IPS DF 6.9 (cell line): ENCODE measurements at regions not wholly inside any gene's neighbourhood (a gene's known extent, or its start where the extent isn't known, plus 50 kb on each side); places are given as distances from the start of the nearest gene placed in this dataset.

Experiments
- DNase-seq: peaks from one replicate; pipeline ENCODE4 v3.0.0-alpha.2; 2013; ENCODE audit warnings: low read depth, low spot score
- H3K27ac ChIP-seq: one replicate; pipeline ENCODE4 v1.5.1; 2013; ENCODE audit warnings: low read length, control low read depth
- H3K27me3 ChIP-seq: 2 replicates; pipeline ENCODE4 v1.6.1; 2013; ENCODE audit warnings: mild to moderate bottlenecking, low read length; ENCODE audit not compliant: control insufficient read depth, insufficient read depth
- H3K36me3 ChIP-seq: 2 replicates; pipeline ENCODE4 v1.6.1; 2013; ENCODE audit warnings: low read length; ENCODE audit not compliant: control insufficient read depth, insufficient read depth
- H3K4me1 ChIP-seq: 2 replicates; pipeline ENCODE4 v1.6.1; 2013; ENCODE audit warnings: low read length; ENCODE audit not compliant: control insufficient read depth, insufficient read depth
- H3K4me3 ChIP-seq: 2 replicates; pipeline ENCODE4 v1.5.1; 2013; ENCODE audit warnings: mild to moderate bottlenecking, low read length
- H3K9me3 ChIP-seq: 2 replicates; pipeline ENCODE4 v1.6.1; 2013; ENCODE audit warnings: low read length, inconsistent platforms; ENCODE audit not compliant: control insufficient read depth, insufficient read depth
- WGBS: extraction: QIAGEN DNeasy Blood & Tissue Kit; methylation state at CpG from one replicate; pipeline ENCODE4 v1.1.7; 2013; ENCODE audit warnings: mixed read lengths, missing lambda C conversion rate; ENCODE audit not compliant: insufficient read length, insufficient coverage; 5-methylcytosine and 5-hydroxymethylcytosine counted together

GRCh38 chr4:157997296-157997695 lies 175.5 kb downstream of the GASK1B start:
- no peak overlapping the region for H3K4me3 ChIP-seq
- no peaks in the 10 kb centered on the region for H3K4me1 ChIP-seq
- no CpG with 5 or more reads among the region's 1 CpG for WGBS
- no peaks in the 10 kb centered on the region for H3K9me3 ChIP-seq
- DNase-seq: no peak
- H3K36me3 ChIP-seq: no peaks in the 10 kb centered on the region
- H3K27ac ChIP-seq: no peak overlapping the region
- no peaks in the 10 kb centered on the region for H3K27me3 ChIP-seq

GRCh38 chr4:157996061-157997028 lies 176.5 kb downstream of the GASK1B start:
- DNase-seq: no peak
- Histone ChIP-seq H3K36me3 (no peaks in the 10 kb centered on the region), H3K27me3 (no peaks in the 10 kb centered on the region), H3K4me3 (no peak overlapping the region), H3K4me1 (no peaks in the 10 kb centered on the region), H3K27ac (no peak overlapping the region), H3K9me3 (no peaks in the 10 kb centered on the region)
- WGBS: no CpG with 5 or more reads among the region's 6 CpGs

GRCh38 chr4:157994863-157995262 lies 178.0 kb downstream of the GASK1B start:
- no peak for DNase-seq
- WGBS: no CpG with 5 or more reads among the region's 6 CpGs

GRCh38 chr4:157992948-157993839 lies 179.6 kb downstream of the GASK1B start:
- H3K27ac ChIP-seq: no peak overlapping the region
- no peaks in the 10 kb centered on the region for H3K36me3 ChIP-seq
- no peaks in the 10 kb centered on the region for H3K27me3 ChIP-seq
- no peaks in the 10 kb centered on the region for H3K9me3 ChIP-seq
- WGBS: 100% methylated on average over 1 of the region's 4 CpGs
- 0 out of 2 replicates have a peak, but pooled peaks cover 1% of the 10 kb centered on the region for H3K4me1 ChIP-seq
- no peak for DNase-seq
- no peak overlapping the region for H3K4me3 ChIP-seq

More at GRCh38 chr4:157994863-157995262, 178.0 kb downstream of the GASK1B start:
- Histone ChIP-seq H3K4me3 (no peak overlapping the region), H3K27ac (no peak overlapping the region), H3K4me1 (no peaks in the 10 kb centered on the region), H3K27me3 (no peaks in the 10 kb centered on the region), H3K36me3 (no peaks in the 10 kb centered on the region), H3K9me3 (no peaks in the 10 kb centered on the region)

GRCh38 chr4:157992038-157992705 lies 180.7 kb downstream of the GASK1B start:
- no CpG with 5 or more reads among the region's 6 CpGs for WGBS
- Histone ChIP-seq H3K27ac (no peak overlapping the region), H3K9me3 (no peaks in the 10 kb centered on the region), H3K4me3 (no peak overlapping the region), H3K4me1 (0 out of 2 replicates have a peak, but pooled peaks cover 1% of the 10 kb centered on the region), H3K27me3 (no peaks in the 10 kb centered on the region), H3K36me3 (no peaks in the 10 kb centered on the region)
- peak; percentile 31 for DNase-seq

- no peak for DNase-seq
- H3K27me3 ChIP-seq: no peaks in the 10 kb centered on the region
- WGBS: no CpG with 5 or more reads among the region's 2 CpGs
- H3K4me3 ChIP-seq: no peak overlapping the region
- 0 out of 2 replicates have a peak, but pooled peaks cover 1% of the 10 kb centered on the region for H3K4me1 ChIP-seq
- H3K27ac ChIP-seq: no peak overlapping the region
- H3K9me3 ChIP-seq: no peaks in the 10 kb centered on the region
- H3K36me3 ChIP-seq: no peaks in the 10 kb centered on the region
Measured at GRCh38 chr4:157988641-157989040, 184.2 kb downstream of the GASK1B start.

- Histone ChIP-seq H3K4me1 (peaks cover 3% of the 10 kb centered on the region; the same call in 1 of the 2 replicates), H3K4me3 (no peak overlapping the region), H3K9me3 (no peaks in the 10 kb centered on the region), H3K27me3 (no peaks in the 10 kb centered on the region), H3K27ac (no peak overlapping the region), H3K36me3 (no peaks in the 10 kb centered on the region)
- no peak for DNase-seq
- WGBS: no CpG with 5 or more reads among the region's 4 CpGs
Measured at GRCh38 chr4:157984285-157984911, 188.4 kb downstream of the GASK1B start.

- DNase-seq: no peak
- Histone ChIP-seq H3K4me1 (peaks cover 1% of the 10 kb centered on the region; the same call in 1 of the 2 replicates), H3K27me3 (no peaks in the 10 kb centered on the region), H3K4me3 (no peak overlapping the region), H3K27ac (no peak overlapping the region), H3K9me3 (no peaks in the 10 kb centered on the region), H3K36me3 (no peaks in the 10 kb centered on the region)
- WGBS: no CpG with 5 or more reads among the region's 6 CpGs
Measured at GRCh38 chr4:157983300-157983699, 189.5 kb downstream of the GASK1B start.

GRCh38 chr4:157980158-157980557 lies 192.7 kb downstream of the GASK1B start:
- Histone ChIP-seq H3K27me3 (no peaks in the 10 kb centered on the region), H3K36me3 (no peaks in the 10 kb centered on the region), H3K4me1 (peaks cover 1% of the 10 kb centered on the region; the same call in 1 of the 2 replicates), H3K9me3 (no peaks in the 10 kb centered on the region), H3K4me3 (no peak overlapping the region), H3K27ac (no peak overlapping the region)
- no peak for DNase-seq
